Left cardiac atrium (tissue), 4 donors: ENCODE measurements at regions not wholly inside any gene's neighbourhood (a gene's known extent, or its start where the extent isn't known, plus 50 kb on each side); places are given as distances from the start of the nearest gene placed in this dataset.

ENCODE experiments used
- ATAC-seq, 2 donors: fragments of 200-7000 bp; cut with Tn5 transposase; one replicate each; pipeline ENCODE4 v1.9.1; 2020; ENCODE audit warnings: mild to moderate bottlenecking in 2 of 2, moderate library complexity in 2 of 2
- DNase-seq: peaks from one replicate; pipeline ENCODE4 v3.0.0-alpha.2; 2020
- intact Hi-C, 2 donors: fragments of 100-400 bp; cut with DNase I; formaldehyde crosslinking; loops; one replicate each; pipeline versions ENCODE4 v1.14.1 to v1.15.1; 2022 to 2023
- donor health status: DM: no; HTN: yes; CAD: no.
- donor health status: DM: no; HTN: yes; CAD: no; lungs with severe emphysema.
- donor health status: DM: yes; HTN: yes; CAD: no.
- donor health status: Dilated cardiomyopathy.

- DNase-seq (no peak), ATAC-seq (no peak)
- intact Hi-C loops: no loop called here
These were observed 454.9 kb downstream of the ADRA2A start for GRCh38 chr10:111531690-111532089.

GRCh38 chr10:111532139-111532538, 455.3 kb downstream of the ADRA2A start:
- ATAC-seq (no peak), DNase-seq (no peak)
- intact Hi-C loops: no loop called here

DNA sequence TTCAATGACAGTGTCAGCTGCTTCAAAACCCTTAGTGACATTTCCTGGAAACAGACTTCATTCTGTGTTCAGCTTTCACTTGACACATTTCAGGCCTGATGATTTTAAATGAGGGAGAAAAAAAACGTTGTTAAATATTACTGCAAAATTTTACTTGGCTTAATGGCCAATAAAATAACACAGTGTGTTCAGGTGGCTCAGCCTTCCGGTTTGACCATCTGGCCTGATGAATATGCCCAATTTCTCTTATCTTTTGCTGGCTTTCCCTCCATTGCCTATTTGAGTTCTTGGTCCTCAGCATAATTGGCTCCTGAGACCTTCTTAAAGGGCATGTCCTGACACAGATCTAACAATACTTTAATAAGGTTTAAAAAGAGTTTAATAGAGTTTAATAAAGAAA, 462.4 kb downstream of the ADRA2A start:
- no peak for DNase-seq
- intact Hi-C loops: no loop called here
- no peak for ATAC-seq

- no peak for DNase-seq
- no peak for ATAC-seq
- intact Hi-C loops: no loop called here
These were observed 467.0 kb downstream of the ADRA2A start for GRCh38 chr10:111543854-111544253.

GRCh38 chr10:111545861-111546605, 469.2 kb downstream of the ADRA2A start:
- ATAC-seq: no peak
- DNase-seq: no peak
- intact Hi-C loops: no loop called here

- DNase-seq (no peak), ATAC-seq (no peak)
- intact Hi-C loops: no loop called here
These were observed 471.4 kb downstream of the ADRA2A start for GRCh38 chr10:111548084-111548726.

- DNase-seq (no peak), ATAC-seq (no peak)
- intact Hi-C loops: no loop called here
These were observed 474.2 kb downstream of the ADRA2A start for GRCh38 chr10:111551001-111551400.

- DNase-seq: no peak
- ATAC-seq: no peak
- intact Hi-C loops: no loop called here
These were observed 479.8 kb downstream of the ADRA2A start for GRCh38 chr10:111556666-111557065.

DNA sequence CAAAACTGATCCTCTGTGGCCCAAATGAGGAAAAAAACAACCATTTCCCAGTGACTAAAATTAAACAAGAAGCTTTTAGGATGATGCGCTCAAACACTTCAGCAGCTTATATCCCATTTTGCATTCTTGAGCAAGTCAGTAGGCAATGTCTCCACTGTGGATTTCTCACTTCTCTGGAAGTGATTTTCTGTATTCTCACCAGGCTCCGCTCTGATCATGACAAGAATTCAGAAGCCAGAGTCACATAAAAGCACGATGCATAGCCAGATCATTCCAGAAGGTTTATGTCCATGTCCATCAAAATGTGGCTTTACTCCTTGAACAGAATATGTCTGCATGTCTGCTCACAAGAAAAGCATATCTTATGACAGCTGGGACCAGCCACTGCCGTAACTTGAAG, 481.4 kb downstream of the ADRA2A start:
- DNase-seq: no peak
- no peak for ATAC-seq

GRCh38 chr10:111560027-111560426, 483.2 kb downstream of the ADRA2A start:
- DNase-seq (no peak), ATAC-seq (no peak)
- intact Hi-C loops: no loop called here

More for the DNA sequence above, 481.4 kb downstream of the ADRA2A start:
- intact Hi-C loops: no loop called here

- ATAC-seq (no peak), DNase-seq (no peak)
- intact Hi-C loops: no loop called here
These were observed 484.3 kb downstream of the ADRA2A start for GRCh38 chr10:111561124-111561523.

GRCh38 chr10:111565542-111565941, 488.7 kb downstream of the ADRA2A start:
- no peak for ATAC-seq
- intact Hi-C loops: no loop called here
- no peak for DNase-seq

- intact Hi-C loops: no loop called here
- DNase-seq (no peak), ATAC-seq (no peak)
These were observed 501.2 kb downstream of the ADRA2A start for GRCh38 chr10:111578076-111578475.

- DNase-seq (no peak), ATAC-seq (no peak)
- intact Hi-C loops: no loop called here
These were observed 502.6 kb downstream of the ADRA2A start for GRCh38 chr10:111579473-111579872.

DNA sequence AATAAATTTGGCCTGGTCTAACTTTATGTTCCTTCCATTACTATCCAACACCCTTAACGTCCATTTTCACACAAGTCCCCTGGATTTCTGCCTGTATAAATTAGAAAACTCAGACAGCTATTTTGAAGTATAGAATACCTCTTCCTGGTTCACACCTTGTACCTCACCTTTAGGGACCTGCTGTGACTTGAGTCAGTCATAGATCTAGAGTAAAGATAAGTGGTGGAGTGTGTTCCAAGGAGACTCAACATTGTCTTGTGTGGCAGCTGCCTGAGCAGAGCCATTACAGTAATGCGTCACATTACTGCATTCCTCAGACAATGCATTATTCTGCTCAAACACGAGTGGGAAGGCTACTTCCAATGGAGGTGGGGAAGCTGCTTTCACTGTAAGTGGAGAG, 513.9 kb downstream of the ADRA2A start:
- no peak for DNase-seq
- intact Hi-C loops: no loop called here
- ATAC-seq: no peak

GRCh38 chr10:111593578-111593977, 516.7 kb downstream of the ADRA2A start:
- ATAC-seq: no peak
- intact Hi-C loops: no loop called here
- DNase-seq: no peak

GRCh38 chr10:111595173-111595572, 518.3 kb downstream of the ADRA2A start:
- ATAC-seq: no peak
- DNase-seq: no peak
- intact Hi-C loops: no loop called here

DNA sequence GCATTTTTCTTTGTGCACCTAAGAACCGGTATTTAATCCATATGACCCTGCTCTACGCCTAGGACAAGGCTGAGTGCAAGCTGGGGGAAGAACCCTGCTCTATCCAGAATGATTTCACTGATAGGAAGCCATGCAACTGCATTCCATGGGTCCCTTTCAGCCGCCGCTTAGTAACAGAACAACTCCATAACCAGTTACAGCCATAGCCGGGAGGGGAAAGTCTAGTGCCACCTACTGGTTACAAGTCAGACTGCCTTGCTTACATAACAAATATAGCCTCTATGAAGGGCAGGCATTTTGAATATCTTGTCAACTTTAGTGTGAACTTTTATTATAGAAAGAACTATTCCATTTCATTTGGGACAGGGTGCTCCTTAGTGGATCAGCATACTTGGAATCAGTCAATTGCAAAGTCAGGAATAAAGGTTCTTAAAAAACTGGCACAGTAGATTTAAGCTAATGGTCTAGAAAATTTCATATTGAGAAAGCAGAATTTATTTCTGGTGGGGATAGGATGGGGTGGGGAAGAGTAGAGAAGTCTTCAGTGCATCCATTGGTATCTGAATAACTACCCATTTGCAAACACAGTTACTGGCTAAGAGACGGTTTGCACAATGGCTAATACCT, 521.7 kb downstream of the ADRA2A start:
- ATAC-seq (peak; percentile 77 to 90), DNase-seq (peak; percentile 41)
- intact Hi-C loops: no loop called here

DNA sequence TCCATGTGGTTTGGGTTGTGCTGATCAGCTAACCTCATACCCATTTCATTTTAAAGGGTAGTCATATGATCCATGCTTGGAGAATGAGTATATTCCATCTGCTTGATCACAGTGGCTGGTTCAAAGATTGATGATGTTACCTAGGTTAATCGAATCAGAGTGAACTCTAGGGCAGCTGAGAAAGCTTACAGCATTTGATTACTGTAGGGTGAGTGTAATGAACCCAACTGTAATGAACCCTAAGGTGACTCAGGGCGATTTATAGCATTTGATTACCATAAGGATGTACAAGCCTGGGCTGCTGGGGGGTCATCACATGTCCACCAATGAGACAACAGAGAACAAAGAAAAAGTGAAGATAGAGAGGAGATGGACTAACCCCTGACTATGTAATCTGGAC, 523.1 kb downstream of the ADRA2A start:
- ATAC-seq (no peak), DNase-seq (no peak)
- intact Hi-C loops: no loop called here

DNA sequence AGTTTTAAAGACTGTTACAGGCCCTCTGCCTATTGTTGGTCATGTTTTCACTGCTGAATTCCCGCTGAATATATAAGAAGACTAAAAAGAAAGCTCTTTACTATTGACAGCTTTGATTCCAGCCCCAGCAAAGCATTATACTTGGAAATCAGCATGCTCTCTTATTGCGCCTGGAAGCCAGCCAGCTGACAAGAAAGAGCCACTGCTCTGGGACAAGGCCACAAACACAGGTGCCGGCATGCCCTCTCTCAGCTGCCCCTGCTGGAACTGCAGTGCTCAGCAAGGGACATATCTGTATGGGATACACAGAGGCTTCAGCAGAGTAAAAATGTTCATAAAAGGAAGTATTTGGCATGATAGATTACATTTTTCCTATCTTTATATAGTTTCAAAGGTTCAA, 523.9 kb downstream of the ADRA2A start:
- intact Hi-C loops: no loop called here
- ATAC-seq (no peak), DNase-seq (no peak)

- intact Hi-C loops: no loop called here
- ATAC-seq: no peak
- no peak for DNase-seq
These were observed 535.4 kb downstream of the ADRA2A start for GRCh38 chr10:111612273-111612672.
